ENCODE measurements at regions not wholly inside any gene's neighbourhood (a gene's known extent, or its start where the extent isn't known, plus 50 kb on each side); places are given as distances from the start of the nearest gene placed in this dataset.

- no peak for TF ChIP-seq POLR2A (IDR thresholded peaks at IDR 0.05; ENCODE audit: low read depth)
- TF ChIP-seq, protein P1, sequence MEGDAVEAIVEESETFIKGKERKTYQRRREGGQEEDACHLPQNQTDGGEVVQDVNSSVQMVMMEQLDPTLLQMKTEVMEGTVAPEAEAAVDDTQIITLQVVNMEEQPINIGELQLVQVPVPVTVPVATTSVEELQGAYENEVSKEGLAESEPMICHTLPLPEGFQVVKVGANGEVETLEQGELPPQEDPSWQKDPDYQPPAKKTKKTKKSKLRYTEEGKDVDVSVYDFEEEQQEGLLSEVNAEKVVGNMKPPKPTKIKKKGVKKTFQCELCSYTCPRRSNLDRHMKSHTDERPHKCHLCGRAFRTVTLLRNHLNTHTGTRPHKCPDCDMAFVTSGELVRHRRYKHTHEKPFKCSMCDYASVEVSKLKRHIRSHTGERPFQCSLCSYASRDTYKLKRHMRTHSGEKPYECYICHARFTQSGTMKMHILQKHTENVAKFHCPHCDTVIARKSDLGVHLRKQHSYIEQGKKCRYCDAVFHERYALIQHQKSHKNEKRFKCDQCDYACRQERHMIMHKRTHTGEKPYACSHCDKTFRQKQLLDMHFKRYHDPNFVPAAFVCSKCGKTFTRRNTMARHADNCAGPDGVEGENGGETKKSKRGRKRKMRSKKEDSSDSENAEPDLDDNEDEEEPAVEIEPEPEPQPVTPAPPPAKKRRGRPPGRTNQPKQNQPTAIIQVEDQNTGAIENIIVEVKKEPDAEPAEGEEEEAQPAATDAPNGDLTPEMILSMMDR (IDR thresholded peaks at IDR 0.05): no peak
- TF ChIP-seq EP300 (IDR thresholded peaks at IDR 0.05): no peak
Measured at GRCh38 chr12:63387771-63388170, 236.8 kb upstream of the AVPR1A start.
